ENCODE measurements at regions not wholly inside any gene's neighbourhood (a gene's known extent, or its start where the extent isn't known, plus 50 kb on each side); places are given as distances from the start of the nearest gene placed in this dataset.
A peak's percentile ranks its signal among the peaks of the same experiment; 100 is the strongest.

- Histone ChIP-seq H3K4me2 (no peak overlapping the region), H3K4me3 (no peak overlapping the region), H3K27ac (no peak overlapping the region), H3K9me3 (no peaks in the 10 kb centered on the region), H3K4me1 (no peaks in the 10 kb centered on the region)
- POLR2A ChIA-PET: no interaction called here
- CTCF ChIA-PET: interaction anchor here (2.4 kb wide), 1 partner anchor 9 kb away, joined by 7 read pairs; no protein-coding TSS in a partner anchor
- TF ChIP-seq KDM1A (IDR thresholded peaks at IDR 0.05; ENCODE audit: low read depth) (no peak), HOXA7 (CRISPR knock-in tag; IDR thresholded peaks at IDR 0.05) (no peak), SREBF2 (IDR thresholded peaks at IDR 0.05) (no peak), POLR2AphosphoS2 (conservative IDR thresholded peaks at IDR 0.05; ENCODE audit: low read length) (no peak), JUNB (IDR thresholded peaks at IDR 0.05) (no peak), HDAC2 (IDR thresholded peaks at IDR 0.05) (no peak), HOXB5 (CRISPR knock-in tag; IDR thresholded peaks at IDR 0.05) (no peak), ELK1 (IDR thresholded peaks at IDR 0.05; ENCODE audit: low read depth, low read length) (no peak), POLR2A (IDR thresholded peaks at IDR 0.05; ENCODE audit: low read length) (no peak), NPAS2 (CRISPR knock-in tag; IDR thresholded peaks at IDR 0.05; ENCODE audit: borderline replicate concordance) (no peak), EHMT2 (IDR thresholded peaks at IDR 0.05; ENCODE audit: low read depth) (no peak), EHF (CRISPR knock-in tag; IDR thresholded peaks at IDR 0.05) (no peak), TFCP2L1 (CRISPR knock-in tag; IDR thresholded peaks at IDR 0.05) (no peak), CBX2 (IDR thresholded peaks at IDR 0.05; ENCODE audit: borderline replicate concordance, low read depth) (no peak), JUN (IDR thresholded peaks at IDR 0.05) (no peak), E2F6 (IDR thresholded peaks at IDR 0.05; ENCODE audit: borderline replicate concordance, low read depth) (no peak), SMC3 (IDR thresholded peaks at IDR 0.05) (no peak), PHF8 (IDR thresholded peaks at IDR 0.05; ENCODE audit: borderline replicate concordance, low read depth) (no peak), CTCF (IDR thresholded peaks at IDR 0.05) (no peak)
- TF ChIP-seq, protein P1, sequence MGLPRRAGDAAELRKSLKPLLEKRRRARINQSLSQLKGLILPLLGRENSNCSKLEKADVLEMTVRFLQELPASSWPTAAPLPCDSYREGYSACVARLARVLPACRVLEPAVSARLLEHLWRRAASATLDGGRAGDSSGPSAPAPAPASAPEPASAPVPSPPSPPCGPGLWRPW (IDR thresholded peaks at IDR 0.05): no peak
- no peak for FAIRE-seq
- 0 out of 6 replicates have a peak, but pooled peaks of 1 of the 2 experiments have one; percentile 39 for ATAC-seq
- no peak for DNase-seq (ENCODE audit: low read depth in 1 of 2, low spot score in 1 of 2)
- WGBS (ENCODE audit: missing lambda C conversion rate): 48% methylated on average over 2 of the region's 6 CpGs
These were observed 315.8 kb upstream of the KYNU start for GRCh38 chr2:142561656-142562055.

- CTCF ChIA-PET: no interaction called here
- H3K4me2 ChIP-seq: no peak overlapping the region
- FAIRE-seq (no peak), DNase-seq (ENCODE audit: low read depth in 1 of 2, low spot score in 1 of 2) (no peak), ATAC-seq (no peak)
- no peak overlapping the region for H3K4me3 ChIP-seq
- no peaks in the 10 kb centered on the region for H3K9me3 ChIP-seq
- no peaks in the 10 kb centered on the region for H3K4me1 ChIP-seq
- 5% methylated on average over 1 of the region's 1 CpG for WGBS (ENCODE audit: missing lambda C conversion rate)
- TF ChIP-seq REST (IDR thresholded peaks at IDR 0.05) (no peak), E2F6 (IDR thresholded peaks at IDR 0.05; ENCODE audit: borderline replicate concordance, low read depth) (no peak), MAX (IDR thresholded peaks at IDR 0.05) (no peak), EHF (CRISPR knock-in tag; IDR thresholded peaks at IDR 0.05) (no peak), HOXA7 (CRISPR knock-in tag; IDR thresholded peaks at IDR 0.05) (no peak), PHF8 (IDR thresholded peaks at IDR 0.05; ENCODE audit: borderline replicate concordance, low read depth) (no peak), RNF2 (IDR thresholded peaks at IDR 0.05; ENCODE audit: borderline replicate concordance, low read depth) (no peak), KDM5A (IDR thresholded peaks at IDR 0.05) (no peak), NPAS2 (CRISPR knock-in tag; IDR thresholded peaks at IDR 0.05; ENCODE audit: borderline replicate concordance) (no peak), CBX2 (IDR thresholded peaks at IDR 0.05; ENCODE audit: borderline replicate concordance, low read depth) (no peak), BHLHE40 (IDR thresholded peaks at IDR 0.05; ENCODE audit: low read depth, low read length) (no peak), CHD4 (IDR thresholded peaks at IDR 0.05; ENCODE audit: borderline replicate concordance) (no peak), ZNF302 (CRISPR knock-in tag; IDR thresholded peaks at IDR 0.05) (no peak)
- TF ChIP-seq, protein P2, sequence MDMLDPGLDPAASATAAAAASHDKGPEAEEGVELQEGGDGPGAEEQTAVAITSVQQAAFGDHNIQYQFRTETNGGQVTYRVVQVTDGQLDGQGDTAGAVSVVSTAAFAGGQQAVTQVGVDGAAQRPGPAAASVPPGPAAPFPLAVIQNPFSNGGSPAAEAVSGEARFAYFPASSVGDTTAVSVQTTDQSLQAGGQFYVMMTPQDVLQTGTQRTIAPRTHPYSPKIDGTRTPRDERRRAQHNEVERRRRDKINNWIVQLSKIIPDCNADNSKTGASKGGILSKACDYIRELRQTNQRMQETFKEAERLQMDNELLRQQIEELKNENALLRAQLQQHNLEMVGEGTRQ (IDR thresholded peaks at IDR 0.05): no peak
- H3K27ac ChIP-seq: no peak overlapping the region
- POLR2A ChIA-PET: no interaction called here
These were observed 320.1 kb upstream of the KYNU start for GRCh38 chr2:142557391-142557790.

All from A549 (cell line).